ENCODE measurements at regions not wholly inside any gene's neighbourhood (a gene's known extent, or its start where the extent isn't known, plus 50 kb on each side); places are given as distances from the start of the nearest gene placed in this dataset.

DNA sequence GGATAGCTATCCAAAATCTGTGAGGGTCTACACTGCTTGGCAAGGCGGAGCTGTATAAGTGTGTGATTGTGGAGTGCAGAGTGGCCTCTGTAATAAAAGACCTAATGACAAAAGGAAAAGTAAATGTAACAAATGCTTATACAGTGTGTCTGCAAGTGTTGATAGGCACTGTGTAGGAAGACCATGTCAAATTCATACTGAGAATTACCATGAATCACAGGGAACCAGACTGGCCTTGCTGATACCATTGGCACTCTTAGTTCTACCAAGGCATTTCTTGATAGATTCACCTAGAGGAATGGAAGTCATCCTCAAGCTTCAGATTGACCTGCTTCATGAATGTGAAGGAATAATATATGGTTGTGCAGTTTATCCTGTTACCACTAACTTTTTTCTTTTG, 58.8 kb downstream of the CYCS start:
- ATAC-seq (ENCODE audit: insufficient read depth, low FRiP score) (no peak), DNase-seq (no peak)
- H3K27me3 ChIP-seq (ENCODE audit: control insufficient read depth in 3 of 3, insufficient read depth in 3 of 3, low read length in 2 of 3) = peaks cover 0 to 2% (median 2%) of the 10 kb centered on the region in 3 donors
- TF ChIP-seq, protein P1, sequence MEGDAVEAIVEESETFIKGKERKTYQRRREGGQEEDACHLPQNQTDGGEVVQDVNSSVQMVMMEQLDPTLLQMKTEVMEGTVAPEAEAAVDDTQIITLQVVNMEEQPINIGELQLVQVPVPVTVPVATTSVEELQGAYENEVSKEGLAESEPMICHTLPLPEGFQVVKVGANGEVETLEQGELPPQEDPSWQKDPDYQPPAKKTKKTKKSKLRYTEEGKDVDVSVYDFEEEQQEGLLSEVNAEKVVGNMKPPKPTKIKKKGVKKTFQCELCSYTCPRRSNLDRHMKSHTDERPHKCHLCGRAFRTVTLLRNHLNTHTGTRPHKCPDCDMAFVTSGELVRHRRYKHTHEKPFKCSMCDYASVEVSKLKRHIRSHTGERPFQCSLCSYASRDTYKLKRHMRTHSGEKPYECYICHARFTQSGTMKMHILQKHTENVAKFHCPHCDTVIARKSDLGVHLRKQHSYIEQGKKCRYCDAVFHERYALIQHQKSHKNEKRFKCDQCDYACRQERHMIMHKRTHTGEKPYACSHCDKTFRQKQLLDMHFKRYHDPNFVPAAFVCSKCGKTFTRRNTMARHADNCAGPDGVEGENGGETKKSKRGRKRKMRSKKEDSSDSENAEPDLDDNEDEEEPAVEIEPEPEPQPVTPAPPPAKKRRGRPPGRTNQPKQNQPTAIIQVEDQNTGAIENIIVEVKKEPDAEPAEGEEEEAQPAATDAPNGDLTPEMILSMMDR (IDR thresholded peaks at IDR 0.05; ENCODE audit: control extremely low read depth, extremely low read depth) = no peak
- H3K4me1 ChIP-seq (ENCODE audit: control insufficient read depth in 5 of 5, insufficient read depth in 5 of 5, low read length in 5 of 5) = peaks cover 0 to 15% (median 0%) of the 10 kb centered on the region in 5 donors
- no peak overlapping the region for H3K9ac ChIP-seq (ENCODE audit: insufficient read depth in 1 of 2, low read length in 2 of 2)
- H3K36me3 ChIP-seq (ENCODE audit: control insufficient read depth in 4 of 4, insufficient read depth in 4 of 4, low read length in 4 of 4) = no peaks in the 10 kb centered on the region
- WGBS, 2 donors = 87 to 96% methylated on average over 1 of the region's 1 CpG
- no peaks in the 10 kb centered on the region for H3K9me3 ChIP-seq (ENCODE audit: control insufficient read depth in 4 of 4, insufficient read depth in 3 of 4, low read length in 3 of 4)
- H3K27ac ChIP-seq (ENCODE audit: low read depth in 1 of 2, low read length in 1 of 2) = no peak overlapping the region
- H3K4me3 ChIP-seq = no peak overlapping the region

DNA sequence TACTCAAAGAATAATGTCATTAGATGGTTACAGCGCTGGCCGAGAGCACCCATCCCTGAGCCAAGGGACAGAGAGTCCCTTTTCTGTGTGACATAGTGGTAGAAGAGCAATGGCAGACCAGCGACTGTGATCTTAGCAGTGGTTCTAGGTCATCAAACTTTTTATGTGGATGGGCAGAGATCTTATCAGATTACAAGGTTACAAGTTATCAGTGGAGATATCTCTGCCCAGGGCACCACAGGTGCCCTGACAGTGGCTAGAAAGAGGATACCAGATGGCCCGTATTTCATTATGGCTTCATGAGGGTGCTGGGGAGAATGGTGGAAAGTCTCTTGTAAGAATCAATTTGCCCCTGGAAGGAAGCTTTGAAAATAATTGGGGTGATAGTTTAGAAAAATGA, 62.7 kb downstream of the CYCS start:
- Histone ChIP-seq H3K36me3 (ENCODE audit: control insufficient read depth in 4 of 4, insufficient read depth in 4 of 4, low read length in 4 of 4) (no peaks in the 10 kb centered on the region), H3K9ac (ENCODE audit: insufficient read depth in 1 of 2, low read length in 2 of 2) (no peak overlapping the region), H3K4me1 (ENCODE audit: control insufficient read depth in 5 of 5, insufficient read depth in 5 of 5, low read length in 5 of 5) (peaks cover 0 to 3% (median 0%) of the 10 kb centered on the region in 5 donors), H3K27me3 (ENCODE audit: control insufficient read depth in 3 of 3, insufficient read depth in 3 of 3, low read length in 2 of 3) (peaks cover 0 to 2% (median 2%) of the 10 kb centered on the region in 3 donors), H3K4me3 (no peak overlapping the region), H3K27ac (ENCODE audit: low read depth in 1 of 2, low read length in 1 of 2) (no peak overlapping the region), H3K9me3 (ENCODE audit: control insufficient read depth in 4 of 4, insufficient read depth in 3 of 4, low read length in 3 of 4) (no peaks in the 10 kb centered on the region)
- WGBS, 2 donors = 85% methylated on average over 4 of the region's 4 CpGs
- TF ChIP-seq, protein P1 (IDR thresholded peaks at IDR 0.05; ENCODE audit: control extremely low read depth, extremely low read depth) = no peak
- ATAC-seq (ENCODE audit: insufficient read depth, low FRiP score) (no peak), DNase-seq (no peak)

DNA sequence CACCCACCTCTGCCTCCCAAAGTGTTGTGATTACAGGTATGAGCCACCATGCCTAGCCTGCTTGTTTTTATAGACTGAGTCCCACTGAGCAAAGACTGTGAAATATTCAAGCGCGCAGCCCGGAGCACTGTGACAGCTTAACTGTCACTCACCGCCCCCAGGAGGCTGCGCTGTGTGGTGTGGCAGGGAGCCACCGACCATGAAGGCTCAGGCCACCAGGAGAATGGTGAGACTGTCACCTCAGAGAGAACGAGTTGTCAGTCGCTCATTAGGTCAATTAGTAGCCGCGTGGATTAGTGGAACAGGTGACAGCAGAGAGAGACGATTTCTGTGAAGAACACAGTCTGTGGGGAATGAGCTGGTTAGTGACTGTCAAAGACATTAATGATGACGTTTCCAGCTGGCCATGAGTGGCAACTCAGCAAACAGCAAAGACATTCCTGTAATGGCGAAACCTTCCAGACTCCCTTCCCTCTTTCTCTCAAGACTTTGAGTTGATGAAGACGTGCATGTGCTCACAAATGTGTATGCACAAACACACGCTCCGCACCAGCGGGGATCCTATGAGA, 64.5 kb downstream of the CYCS start:
- H3K4me1 ChIP-seq (ENCODE audit: control insufficient read depth in 5 of 5, insufficient read depth in 5 of 5, low read length in 5 of 5) = no peaks in the 10 kb centered on the region
- no peak overlapping the region for H3K4me3 ChIP-seq
- DNase-seq (no peak), ATAC-seq (ENCODE audit: insufficient read depth, low FRiP score) (no peak)
- 84 to 90% methylated on average over 17 of the region's 17 CpGs for WGBS, 2 donors
- peaks cover 0 to 2% (median under 1%) of the 10 kb centered on the region in 4 donors for H3K9me3 ChIP-seq (ENCODE audit: control insufficient read depth in 4 of 4, insufficient read depth in 3 of 4, low read length in 3 of 4)
- no peaks in the 10 kb centered on the region for H3K36me3 ChIP-seq (ENCODE audit: control insufficient read depth in 4 of 4, insufficient read depth in 4 of 4, low read length in 4 of 4)
- TF ChIP-seq, protein P1 (IDR thresholded peaks at IDR 0.05; ENCODE audit: control extremely low read depth, extremely low read depth) = no peak
- H3K27me3 ChIP-seq (ENCODE audit: control insufficient read depth in 3 of 3, insufficient read depth in 3 of 3, low read length in 2 of 3) = peaks cover 0 to 3% (median 2%) of the 10 kb centered on the region in 3 donors
- H3K9ac ChIP-seq (ENCODE audit: insufficient read depth in 1 of 2, low read length in 2 of 2) = no peak overlapping the region
- no peak overlapping the region for H3K27ac ChIP-seq (ENCODE audit: low read depth in 1 of 2, low read length in 1 of 2)

DNA sequence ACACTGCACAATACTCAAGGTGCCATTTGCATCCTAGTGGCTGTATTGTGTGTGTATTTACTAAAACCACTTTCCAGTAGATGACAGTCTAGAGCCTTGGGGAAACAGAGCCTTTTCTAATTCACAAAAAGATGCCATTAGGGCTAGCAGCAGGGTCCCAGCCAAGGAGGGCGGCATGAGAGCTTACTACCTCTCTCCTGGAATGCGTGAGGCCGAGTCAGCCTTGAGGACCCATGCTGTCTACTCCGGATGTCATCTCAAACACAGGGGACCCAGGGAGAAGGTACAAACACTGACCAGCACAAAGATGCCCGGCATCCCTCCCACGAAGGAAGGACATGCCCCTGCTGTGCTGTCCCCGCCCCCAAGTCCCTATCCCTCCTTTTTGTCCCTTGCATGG, 65.5 kb downstream of the CYCS start:
- H3K27me3 ChIP-seq (ENCODE audit: control insufficient read depth in 3 of 3, insufficient read depth in 3 of 3, low read length in 2 of 3) = peaks cover 0 to 8% (median 2%) of the 10 kb centered on the region in 3 donors
- TF ChIP-seq, protein P1 (IDR thresholded peaks at IDR 0.05; ENCODE audit: control extremely low read depth, extremely low read depth) = no peak
- ATAC-seq (ENCODE audit: insufficient read depth, low FRiP score) = no peak
- H3K4me1 ChIP-seq (ENCODE audit: control insufficient read depth in 5 of 5, insufficient read depth in 5 of 5, low read length in 5 of 5) = no peaks in the 10 kb centered on the region
- no peak overlapping the region for H3K9ac ChIP-seq (ENCODE audit: insufficient read depth in 1 of 2, low read length in 2 of 2)
- no peak overlapping the region for H3K27ac ChIP-seq (ENCODE audit: low read depth in 1 of 2, low read length in 1 of 2)
- H3K36me3 ChIP-seq (ENCODE audit: control insufficient read depth in 4 of 4, insufficient read depth in 4 of 4, low read length in 4 of 4) = no peaks in the 10 kb centered on the region
- no peak overlapping the region for H3K4me3 ChIP-seq
- no peak for DNase-seq
- H3K9me3 ChIP-seq (ENCODE audit: control insufficient read depth in 4 of 4, insufficient read depth in 3 of 4, low read length in 3 of 4) = peaks cover 0 to 2% (median under 1%) of the 10 kb centered on the region in 4 donors
- WGBS, 2 donors = 90 to 93% methylated on average over 7 of the region's 7 CpGs

All from lung (tissue), 11 donors.